ENCODE measurements at regions not wholly inside any gene's neighbourhood (a gene's known extent, or its start where the extent isn't known, plus 50 kb on each side); places are given as distances from the start of the nearest gene placed in this dataset.

DNA sequence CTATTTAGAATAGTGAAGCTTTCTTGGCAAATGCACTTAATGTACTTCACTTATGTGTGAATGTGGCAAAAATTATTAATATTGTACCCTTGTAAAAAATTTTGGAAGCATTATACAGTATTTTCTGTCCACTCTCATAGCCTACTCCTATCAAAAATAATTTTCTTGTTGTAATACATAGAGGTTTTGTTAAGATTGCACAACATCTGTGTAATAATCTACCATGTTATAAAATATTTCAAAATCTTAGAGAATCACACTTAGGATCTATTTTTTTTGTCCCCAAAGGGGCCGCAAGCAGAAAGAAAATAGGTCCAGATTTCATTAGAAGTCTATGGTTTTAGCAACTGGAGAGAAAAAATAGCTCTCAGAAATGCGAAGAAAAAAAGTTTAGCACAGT, 945.9 kb downstream of the CDH18 start (continued):
- TF ChIP-seq GABPA (IDR thresholded peaks at IDR 0.05; ENCODE audit: borderline replicate concordance, insufficient read depth, low read length) = no peak

Data from H1 (cell line).